Naive thymus-derived CD4-positive, alpha-beta T cell (primary cell): ENCODE measurements at regions not wholly inside any gene's neighbourhood (a gene's known extent, or its start where the extent isn't known, plus 50 kb on each side); places are given as distances from the start of the nearest gene placed in this dataset.
A peak's percentile ranks its signal among the peaks of the same experiment; 100 is the strongest.

Source experiments
- ATAC-seq: fragments of 150-1000 bp; cut with Tn5 transposase; 2 replicates; pipeline ENCODE4 v1.10.0; 2021; ENCODE audit warnings: mild to moderate bottlenecking, moderate library complexity
- CTCF ChIA-PET: fragments of 350-600 bp; sonication (Branson Sonifier 250); formaldehyde crosslinking; loops from one replicate; lab custom pipeline; 2021; ENCODE audit warnings: antibody characterized with exemption; lab: Charles Lee
- POLR2A ChIA-PET: fragments of 350-600 bp; sonication (Branson Sonifier 250); formaldehyde crosslinking; loops from one replicate; lab custom pipeline; 2021; ENCODE audit warnings: antibody characterized with exemption, inconsistent platforms; lab: Charles Lee
- DNase-seq, 9 donors: peaks; one replicate each; pipeline versions ENCODE4 v3.0.0 to v3.0.0-alpha.2; 2020 to 2022; ENCODE audit warnings: mixed read lengths in 1 of 9
- H3K27ac ChIP-seq: one replicate; pipeline ENCODE4 v1.7.0; 2013; ENCODE audit warnings: mild to moderate bottlenecking, low read depth, low read length, moderate library complexity
- H3K27me3 ChIP-seq, 2 donors: one replicate each; pipeline ENCODE4 v1.7.0; 2013; ENCODE audit warnings: low read length in 2 of 2, mild to moderate bottlenecking in 2 of 2, moderate library complexity in 2 of 2; ENCODE audit not compliant: control insufficient read depth in 2 of 2, insufficient read depth in 2 of 2
- H3K36me3 ChIP-seq, 3 experiments: 1 replicate in 2 of 3; 2 replicates in 1 of 3; pipeline ENCODE4 v1.7.0; 2013; ENCODE audit warnings: low read length in 3 of 3, mild to moderate bottlenecking in 3 of 3, moderate library complexity in 1 of 3; ENCODE audit not compliant: insufficient read depth in 3 of 3, control insufficient read depth in 2 of 3
- H3K4me1 ChIP-seq, 2 donors: one replicate each; pipeline ENCODE4 v1.7.0; 2013; ENCODE audit warnings: low read length in 2 of 2, mild to moderate bottlenecking in 2 of 2, moderate library complexity in 1 of 2; ENCODE audit not compliant: control insufficient read depth in 2 of 2, insufficient read depth in 2 of 2
- H3K4me3 ChIP-seq: 2 replicates; pipeline ENCODE4 v1.7.0; 2013; ENCODE audit warnings: mild to moderate bottlenecking, low read length
- H3K9me3 ChIP-seq, 3 experiments: 1 replicate in 2 of 3; 2 replicates in 1 of 3; pipeline ENCODE4 v1.7.0; 2013; ENCODE audit warnings: low read length in 3 of 3; ENCODE audit not compliant: control insufficient read depth in 2 of 3
- H3K27ac Mint-ChIP-seq, 9 donors: one replicate each; pipeline ENCODE4 v1.8.0; 2020 to 2022; ENCODE audit warnings: mixed read lengths in 9 of 9, mild to moderate bottlenecking in 8 of 9, moderate library complexity in 5 of 9, inconsistent platforms in 2 of 9
- H3K27me3 Mint-ChIP-seq, 5 donors: one replicate each; pipeline ENCODE4 v1.8.0; 2021 to 2022; ENCODE audit warnings: mixed read lengths in 5 of 5, mild to moderate bottlenecking in 1 of 5
- H3K36me3 Mint-ChIP-seq, 5 donors: one replicate each; pipeline ENCODE4 v1.8.0; 2020 to 2022; ENCODE audit warnings: mixed read lengths in 5 of 5, mild to moderate bottlenecking in 3 of 5, inconsistent platforms in 1 of 5
- H3K4me1 Mint-ChIP-seq, 7 donors: one replicate each; pipeline ENCODE4 v1.8.0; 2020 to 2022; ENCODE audit warnings: mixed read lengths in 7 of 7, mild to moderate bottlenecking in 3 of 7, inconsistent platforms in 1 of 7
- H3K4me3 Mint-ChIP-seq, 10 donors: one replicate each; pipeline ENCODE4 v1.8.0; 2020 to 2022; ENCODE audit warnings: mild to moderate bottlenecking in 10 of 10, mixed read lengths in 10 of 10, moderate library complexity in 6 of 10, inconsistent platforms in 2 of 10
- H3K9me3 Mint-ChIP-seq, 11 donors: one replicate each; pipeline ENCODE4 v1.8.0; 2020 to 2022; ENCODE audit warnings: mixed read lengths in 11 of 11, mild to moderate bottlenecking in 4 of 11, inconsistent platforms in 1 of 11, moderate library complexity in 1 of 11
- intact Hi-C, 2 donors: fragments of 100-400 bp; cut with micrococcal nuclease; formaldehyde crosslinking; loops; one replicate each; pipeline ENCODE4 v1.15.1; 2023

- Histone ChIP-seq H3K27ac (no peak overlapping the region), H3K4me3 (no peak overlapping the region), H3K27me3 (no peaks in the 10 kb centered on the region), H3K36me3 (no peaks in the 10 kb centered on the region), H3K9me3 (peaks cover 0 to 10% (median 8%) of the 10 kb centered on the region in 3 experiments), H3K4me1 (no peaks in the 10 kb centered on the region)
- CTCF ChIA-PET, result no interaction called here
- H3K9me3 Mint-ChIP-seq, result peaks cover 0 to 21% (median 9%) of the 10 kb centered on the region in 11 donors
- intact Hi-C loops, result no loop called here
- H3K27me3 Mint-ChIP-seq, result no peaks in the 10 kb centered on the region
- peak overlapping the region in 1 of 9 donors; percentile 14 for H3K27ac Mint-ChIP-seq
- no peak for ATAC-seq
- H3K4me1 Mint-ChIP-seq, result peaks cover 0 to 10% (median 4%) of the 10 kb centered on the region in 7 donors
- peaks cover 0 to 18% (median 0%) of the 10 kb centered on the region in 5 donors for H3K36me3 Mint-ChIP-seq
- POLR2A ChIA-PET, result interaction anchor here (0.8 to 1.3 kb wide), 2 partner anchors 10 to 20 kb away, joined by 4 to 5 read pairs; no protein-coding TSS in a partner anchor
- no peak overlapping the region for H3K4me3 Mint-ChIP-seq
- DNase-seq, result no peak
These were observed 227.6 kb upstream of the ZFP64 start for GRCh38 chr20:52419205-52419604.

GRCh38 chr20:52416953-52417352 lies 225.4 kb upstream of the ZFP64 start:
- intact Hi-C loops, result no loop called here
- peaks cover 5 to 9% of the 10 kb centered on the region in 2 donors for H3K4me1 ChIP-seq
- ATAC-seq (no peak), DNase-seq (no peak)
- Mint-ChIP-seq H3K4me1 (peaks cover 0 to 27% (median 14%) of the 10 kb centered on the region in 7 donors), H3K36me3 (peaks cover 4 to 28% (median 8%) of the 10 kb centered on the region in 5 donors), H3K27me3 (no peaks in the 10 kb centered on the region), H3K9me3 (peaks cover 4 to 37% (median 17%) of the 10 kb centered on the region in 11 donors), H3K4me3 (no peak overlapping the region), H3K27ac (no peak overlapping the region)
- no peak overlapping the region for H3K4me3 ChIP-seq
- H3K27me3 ChIP-seq, result no peaks in the 10 kb centered on the region
- peaks cover 0 to 10% (median 8%) of the 10 kb centered on the region in 3 experiments for H3K9me3 ChIP-seq
- POLR2A ChIA-PET, result interaction anchor here (0.6 to 1.1 kb wide), 3 partner anchors 13 to 107 kb away, joined by 3 read pairs; no protein-coding TSS in a partner anchor
- no peaks in the 10 kb centered on the region for H3K36me3 ChIP-seq
- H3K27ac ChIP-seq, result no peak overlapping the region
- CTCF ChIA-PET, result interaction anchor here (0.7 kb wide), 1 partner anchor 293 kb away, joined by 3 read pairs; no protein-coding TSS in a partner anchor

- Mint-ChIP-seq H3K9me3 (peaks cover 0 to 34% (median 14%) of the 10 kb centered on the region in 11 donors), H3K4me3 (peak overlapping the region in 4 of 10 donors; percentile 21 to 87 (median 58)), H3K4me1 (peaks cover 28 to 76% (median 64%) of the 10 kb centered on the region in 7 donors), H3K27ac (peak overlapping the region; percentile 52 to 100 (median 98)), H3K36me3 (peaks cover 3 to 11% (median 9%) of the 10 kb centered on the region in 5 donors), H3K27me3 (no peaks in the 10 kb centered on the region)
- no peak for ATAC-seq
- DNase-seq, result no peak
- Histone ChIP-seq H3K4me1 (peaks cover 54 to 59% of the 10 kb centered on the region in 2 donors), H3K4me3 (no peak overlapping the region), H3K27me3 (no peaks in the 10 kb centered on the region), H3K36me3 (no peaks in the 10 kb centered on the region), H3K27ac (peak overlapping the region; percentile 94), H3K9me3 (no peaks in the 10 kb centered on the region)
- POLR2A ChIA-PET, result interaction anchor here (0.8 to 6.1 kb wide), 7 partner anchors 10 to 563 kb away, joined by 3 to 85 read pairs (median 4); no protein-coding TSS in a partner anchor
- intact Hi-C loops, result loop anchor here (2.0 kb wide), 4 partner anchors 33 to 561 kb away; partner anchors contain the start of genes TSHZ2 (in 1 of the 2) and ZFP64 (in 1 of the 2)
- CTCF ChIA-PET, result interaction anchor here (1.6 to 3.4 kb wide), 2 partner anchors 11 to 15 kb away, joined by 5 to 20 read pairs; no protein-coding TSS in a partner anchor
These were observed 220.0 kb upstream of the ZFP64 start for GRCh38 chr20:52411611-52412010.

- ChIA-PET CTCF (interaction anchor here (0.6 to 3.4 kb wide), 8 partner anchors 10 to 805 kb away, joined by 3 to 23 read pairs (median 4); no protein-coding TSS in a partner anchor), POLR2A (interaction anchor here (0.5 to 6.1 kb wide), 18 partner anchors 11 to 800 kb away, joined by 3 to 85 read pairs (median 4); partner anchors contain the start of gene ZFP64)
- Histone ChIP-seq H3K4me3 (peak overlapping the region; percentile 30), H3K4me1 (peaks cover 62 to 68% of the 10 kb centered on the region in 2 donors), H3K9me3 (no peaks in the 10 kb centered on the region), H3K36me3 (no peaks in the 10 kb centered on the region), H3K27me3 (no peaks in the 10 kb centered on the region), H3K27ac (peak overlapping the region; percentile 94)
- Mint-ChIP-seq H3K4me1 (peaks cover 33 to 84% (median 72%) of the 10 kb centered on the region in 7 donors), H3K27ac (peak overlapping the region; percentile 94 to 100 (median 99)), H3K9me3 (peaks cover 0 to 37% (median 15%) of the 10 kb centered on the region in 11 donors), H3K27me3 (no peaks in the 10 kb centered on the region), H3K4me3 (peak overlapping the region; percentile 63 to 87 (median 82)), H3K36me3 (peaks cover 4 to 13% (median 10%) of the 10 kb centered on the region in 5 donors)
- ATAC-seq (no peak), DNase-seq (peak in 1 of 9 donors; percentile 15)
- intact Hi-C loops, result loop anchor here (1.0 to 2.0 kb wide), 13 partner anchors 11 to 1184 kb away; partner anchors contain the start of genes TSHZ2 (in 1 of the 2) and ZFP64 (in 1 of the 2)
These were observed 219.2 kb upstream of the ZFP64 start for GRCh38 chr20:52410731-52411234.

- Histone ChIP-seq H3K27me3 (no peaks in the 10 kb centered on the region), H3K27ac (peak overlapping the region; percentile 94), H3K4me1 (peaks cover 68 to 73% of the 10 kb centered on the region in 2 donors), H3K4me3 (peak overlapping the region; percentile 30), H3K9me3 (no peaks in the 10 kb centered on the region), H3K36me3 (no peaks in the 10 kb centered on the region)
- Mint-ChIP-seq H3K36me3 (peaks cover 4 to 13% (median 10%) of the 10 kb centered on the region in 5 donors), H3K9me3 (peaks cover 0 to 36% (median 14%) of the 10 kb centered on the region in 11 donors), H3K4me1 (peaks cover 34 to 88% (median 76%) of the 10 kb centered on the region in 7 donors), H3K27ac (peak overlapping the region; percentile 94 to 100 (median 99)), H3K27me3 (no peaks in the 10 kb centered on the region), H3K4me3 (peak overlapping the region; percentile 63 to 87 (median 82))
- ChIA-PET CTCF (interaction anchor here (0.6 to 3.4 kb wide), 11 partner anchors 10 to 805 kb away, joined by 3 to 23 read pairs (median 3); no protein-coding TSS in a partner anchor), POLR2A (interaction anchor here (0.5 to 6.1 kb wide), 21 partner anchors 12 to 1344 kb away, joined by 3 to 85 read pairs (median 4); partner anchors contain the start of gene ZFP64)
- peak; percentile 94 for ATAC-seq
- peak in 8 of 9 donors; percentile 18 to 93 (median 87) for DNase-seq
- intact Hi-C loops, result loop anchor here (1.0 to 2.0 kb wide), 13 partner anchors 11 to 1184 kb away; partner anchors contain the start of genes TSHZ2 (in 1 of the 2) and ZFP64 (in 1 of the 2)
These were observed 218.6 kb upstream of the ZFP64 start for GRCh38 chr20:52410182-52410647.

GRCh38 chr20:52405986-52406385 lies 214.4 kb upstream of the ZFP64 start:
- no peaks in the 10 kb centered on the region for H3K27me3 Mint-ChIP-seq
- no peaks in the 10 kb centered on the region for H3K9me3 ChIP-seq
- H3K4me1 Mint-ChIP-seq, result peaks cover 41 to 93% (median 84%) of the 10 kb centered on the region in 7 donors
- H3K27me3 ChIP-seq, result no peaks in the 10 kb centered on the region
- ChIA-PET CTCF (interaction anchor here (1.5 to 1.6 kb wide), 2 partner anchors 23 to 94 kb away, joined by 9 to 10 read pairs; no protein-coding TSS in a partner anchor), POLR2A (interaction anchor here (0.7 to 6.1 kb wide), 4 partner anchors 7 to 94 kb away, joined by 3 to 85 read pairs (median 6); no protein-coding TSS in a partner anchor)
- H3K36me3 Mint-ChIP-seq, result peaks cover 3 to 11% (median 8%) of the 10 kb centered on the region in 5 donors
- H3K4me3 ChIP-seq, result peak overlapping the region; percentile 23
- intact Hi-C loops, result loop anchor here in 1 of 2 donors (10.0 kb wide), 2 partner anchors 1139 to 1249 kb away; no protein-coding TSS in a partner anchor
- peaks cover 78 to 81% of the 10 kb centered on the region in 2 donors for H3K4me1 ChIP-seq
- no peak for ATAC-seq
- H3K27ac ChIP-seq, result peak overlapping the region; percentile 61
- H3K27ac Mint-ChIP-seq, result peak overlapping the region; percentile 78 to 100 (median 98)
- peak overlapping the region in 8 of 10 donors; percentile 47 to 79 (median 58) for H3K4me3 Mint-ChIP-seq
- H3K36me3 ChIP-seq, result no peaks in the 10 kb centered on the region
- H3K9me3 Mint-ChIP-seq, result peaks cover 1 to 23% (median 5%) of the 10 kb centered on the region in 11 donors
- DNase-seq, result no peak
